Activated CD8-positive, alpha-beta T cell treated with anti-CD3 and anti-CD28 coated beads for 36 hours (primary cell): ENCODE measurements at regions not wholly inside any gene's neighbourhood (a gene's known extent, or its start where the extent isn't known, plus 50 kb on each side); places are given as distances from the start of the nearest gene placed in this dataset.

Source experiments
- ATAC-seq: fragments of 200-7000 bp; cut with Tn5 transposase; one replicate; pipeline ENCODE4 v1.10.0; 2021; ENCODE audit warnings: mild to moderate bottlenecking, moderate library complexity
- CTCF ChIA-PET: fragments of 350-600 bp; sonication (Branson Sonifier 250); formaldehyde crosslinking; loops from one replicate; lab custom pipeline; 2021; ENCODE audit warnings: antibody characterized with exemption; lab: Charles Lee
- POLR2A ChIA-PET: fragments of 350-600 bp; sonication (Branson Sonifier 250); formaldehyde crosslinking; loops from one replicate; lab custom pipeline; 2021; ENCODE audit warnings: antibody characterized with exemption; lab: Charles Lee
- DNase-seq: peaks from one replicate; pipeline ENCODE4 v3.0.0-alpha.2; 2020
- H3K27ac Mint-ChIP-seq: one replicate; pipeline ENCODE4 v1.8.0; 2021; ENCODE audit warnings: mild to moderate bottlenecking, mixed read lengths
- H3K27me3 Mint-ChIP-seq: one replicate; pipeline ENCODE4 v1.8.0; 2021; ENCODE audit warnings: mixed read lengths
- H3K36me3 Mint-ChIP-seq: one replicate; pipeline ENCODE4 v1.8.0; 2021; ENCODE audit warnings: low read depth, mixed read lengths
- H3K4me1 Mint-ChIP-seq: one replicate; pipeline ENCODE4 v1.8.0; 2021; ENCODE audit warnings: low read depth, mixed read lengths
- H3K4me3 Mint-ChIP-seq: one replicate; pipeline ENCODE4 v1.8.0; 2021; ENCODE audit warnings: mild to moderate bottlenecking, moderate library complexity, mixed read lengths
- H3K9me3 Mint-ChIP-seq: one replicate; pipeline ENCODE4 v1.8.0; 2021; ENCODE audit warnings: mixed read lengths
- intact Hi-C: fragments of 100-400 bp; cut with micrococcal nuclease; formaldehyde crosslinking; loops from one replicate; pipeline ENCODE4 v1.10.0; 2022
- TF ChIP-seq, protein P1 (sequence below): fragments of 200-600 bp; IDR thresholded peaks from one replicate; pipeline ENCODE4 v1.8.0; 2022; ENCODE audit warnings: antibody characterized with exemption, mild to moderate bottlenecking

DNA sequence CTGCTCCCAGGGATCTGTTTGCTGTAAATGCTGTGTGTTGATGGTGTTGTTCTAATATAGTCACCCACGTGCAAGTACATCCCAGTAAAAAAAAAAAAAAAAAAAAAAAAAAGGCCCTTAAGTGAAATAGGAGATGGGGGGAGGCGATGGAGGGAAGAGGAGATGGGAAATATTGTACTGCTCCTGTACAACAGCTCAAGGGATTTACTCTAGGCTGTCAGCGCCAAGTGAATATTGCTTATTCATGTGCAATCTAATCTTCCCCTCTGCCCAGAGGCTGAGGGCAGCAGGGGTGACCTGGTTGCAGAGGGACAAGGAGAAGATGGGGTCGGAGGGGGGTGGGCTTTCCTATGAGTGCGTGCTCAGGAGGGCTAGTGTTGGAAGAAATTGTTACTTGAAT is 206.2 kb upstream of the CADM1 start:
- CTCF ChIA-PET: no interaction called here
- intact Hi-C loops: no loop called here
- Mint-ChIP-seq H3K4me1 (no peaks in the 10 kb centered on the region), H3K27ac (no peak overlapping the region), H3K36me3 (no peaks in the 10 kb centered on the region), H3K27me3 (no peaks in the 10 kb centered on the region), H3K9me3 (no peaks in the 10 kb centered on the region), H3K4me3 (no peak overlapping the region)
- TF ChIP-seq, protein P1, sequence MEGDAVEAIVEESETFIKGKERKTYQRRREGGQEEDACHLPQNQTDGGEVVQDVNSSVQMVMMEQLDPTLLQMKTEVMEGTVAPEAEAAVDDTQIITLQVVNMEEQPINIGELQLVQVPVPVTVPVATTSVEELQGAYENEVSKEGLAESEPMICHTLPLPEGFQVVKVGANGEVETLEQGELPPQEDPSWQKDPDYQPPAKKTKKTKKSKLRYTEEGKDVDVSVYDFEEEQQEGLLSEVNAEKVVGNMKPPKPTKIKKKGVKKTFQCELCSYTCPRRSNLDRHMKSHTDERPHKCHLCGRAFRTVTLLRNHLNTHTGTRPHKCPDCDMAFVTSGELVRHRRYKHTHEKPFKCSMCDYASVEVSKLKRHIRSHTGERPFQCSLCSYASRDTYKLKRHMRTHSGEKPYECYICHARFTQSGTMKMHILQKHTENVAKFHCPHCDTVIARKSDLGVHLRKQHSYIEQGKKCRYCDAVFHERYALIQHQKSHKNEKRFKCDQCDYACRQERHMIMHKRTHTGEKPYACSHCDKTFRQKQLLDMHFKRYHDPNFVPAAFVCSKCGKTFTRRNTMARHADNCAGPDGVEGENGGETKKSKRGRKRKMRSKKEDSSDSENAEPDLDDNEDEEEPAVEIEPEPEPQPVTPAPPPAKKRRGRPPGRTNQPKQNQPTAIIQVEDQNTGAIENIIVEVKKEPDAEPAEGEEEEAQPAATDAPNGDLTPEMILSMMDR: no peak
- DNase-seq (no peak), ATAC-seq (no peak)
- POLR2A ChIA-PET: no interaction called here

DNA sequence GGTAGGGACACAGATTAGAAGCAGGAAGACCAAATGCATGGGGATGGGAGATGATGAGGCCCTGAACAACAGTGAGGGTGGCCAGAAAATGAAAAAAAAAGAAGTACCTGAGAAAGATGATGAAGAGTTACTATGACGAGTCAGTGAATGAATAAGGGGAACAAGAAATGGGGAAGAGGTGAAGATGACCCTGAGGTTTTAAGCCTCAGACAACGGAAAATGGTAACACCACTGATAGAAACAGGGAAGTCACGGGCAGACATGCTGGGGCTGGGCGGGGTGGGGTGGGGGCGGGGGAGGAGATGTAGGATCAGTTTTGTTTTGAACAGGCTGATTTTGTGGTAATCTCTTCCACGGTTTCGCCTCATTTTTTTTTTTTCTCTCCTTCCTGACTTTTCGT is 205.1 kb upstream of the CADM1 start:
- ATAC-seq (no peak), DNase-seq (no peak)
- H3K27ac Mint-ChIP-seq: no peak overlapping the region
- CTCF ChIA-PET: no interaction called here
- H3K4me3 Mint-ChIP-seq: no peak overlapping the region
- H3K9me3 Mint-ChIP-seq: peaks cover 2% of the 10 kb centered on the region
- TF ChIP-seq, protein P1: no peak
- POLR2A ChIA-PET: no interaction called here
- no peaks in the 10 kb centered on the region for H3K36me3 Mint-ChIP-seq
- intact Hi-C loops: no loop called here
- no peaks in the 10 kb centered on the region for H3K27me3 Mint-ChIP-seq
- H3K4me1 Mint-ChIP-seq: no peaks in the 10 kb centered on the region

DNA sequence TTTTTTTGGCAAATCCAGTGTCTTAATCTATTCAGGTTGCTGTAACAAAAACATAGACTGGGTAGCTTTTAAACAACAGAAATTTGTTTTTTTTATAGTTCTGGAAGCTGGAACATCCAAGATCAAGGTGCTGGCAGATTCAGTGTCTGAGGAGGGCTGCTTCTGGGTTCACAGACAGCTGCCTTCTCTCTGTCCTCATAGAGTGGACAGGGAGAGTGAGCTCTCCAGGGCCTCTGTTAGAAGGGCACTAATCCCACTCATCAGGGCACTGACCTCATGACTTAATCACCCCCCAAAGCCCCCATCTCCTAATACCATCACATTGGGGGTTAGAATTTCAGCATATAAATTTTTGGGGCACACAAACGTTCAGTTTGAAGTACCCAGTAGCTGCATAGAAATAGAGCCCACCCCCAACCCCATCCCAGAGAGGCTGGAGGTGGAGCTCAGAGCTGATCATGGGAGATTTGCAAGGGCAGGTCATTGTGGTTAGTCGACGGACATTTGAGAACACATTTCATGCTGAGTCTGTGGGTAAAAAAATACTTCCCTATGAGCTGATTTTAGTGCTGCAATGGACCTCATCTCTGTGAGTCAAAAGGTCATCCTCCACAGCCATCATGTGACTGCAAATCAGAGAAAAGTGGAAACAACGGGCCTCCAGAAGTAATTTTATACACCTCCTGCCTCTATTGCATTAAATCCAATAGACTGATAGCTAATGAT is 203.1 kb upstream of the CADM1 start:
- TF ChIP-seq, protein P1: no peak
- Mint-ChIP-seq H3K27ac (no peak overlapping the region), H3K36me3 (no peaks in the 10 kb centered on the region), H3K9me3 (peaks cover 4% of the 10 kb centered on the region), H3K4me3 (no peak overlapping the region), H3K27me3 (no peaks in the 10 kb centered on the region), H3K4me1 (no peaks in the 10 kb centered on the region)
- CTCF ChIA-PET: interaction anchor here (1.0 kb wide), 1 partner anchor 61 kb away, joined by 5 read pairs; no protein-coding TSS in a partner anchor
- intact Hi-C loops: no loop called here
- POLR2A ChIA-PET: no interaction called here
- no peak for ATAC-seq
- no peak for DNase-seq

DNA sequence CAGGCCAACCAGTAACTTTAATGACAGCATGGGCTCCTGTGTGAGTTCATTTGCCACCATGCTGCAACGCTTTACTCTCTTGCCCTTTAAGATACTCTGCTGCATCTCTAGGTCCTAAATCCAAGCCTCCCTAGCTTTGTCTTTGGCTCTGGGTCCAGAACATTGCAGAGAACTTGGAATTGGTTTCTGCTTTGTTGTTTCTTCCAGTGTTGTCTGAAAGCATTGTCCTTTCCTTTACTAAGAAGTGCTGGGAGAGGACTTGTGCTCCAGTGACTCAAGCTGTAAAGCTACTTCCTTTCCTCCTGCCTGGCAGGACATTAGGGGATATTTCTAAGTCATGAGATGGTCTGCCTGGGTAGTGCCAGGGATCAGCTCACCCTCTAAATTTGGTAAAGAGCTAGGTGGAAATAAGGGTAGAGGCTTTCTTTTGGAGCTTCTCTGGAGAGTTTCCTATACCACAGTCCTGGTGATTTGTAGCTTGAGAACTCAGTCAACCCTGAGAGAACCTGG is 202.5 kb upstream of the CADM1 start:
- ATAC-seq (no peak), DNase-seq (no peak)
- Mint-ChIP-seq H3K4me1 (no peaks in the 10 kb centered on the region), H3K9me3 (peaks cover 4% of the 10 kb centered on the region), H3K36me3 (no peaks in the 10 kb centered on the region), H3K27me3 (no peaks in the 10 kb centered on the region), H3K27ac (no peak overlapping the region), H3K4me3 (no peak overlapping the region)
- TF ChIP-seq, protein P1: no peak
- ChIA-PET CTCF (no interaction called here), POLR2A (no interaction called here)
- intact Hi-C loops: no loop called here

DNA sequence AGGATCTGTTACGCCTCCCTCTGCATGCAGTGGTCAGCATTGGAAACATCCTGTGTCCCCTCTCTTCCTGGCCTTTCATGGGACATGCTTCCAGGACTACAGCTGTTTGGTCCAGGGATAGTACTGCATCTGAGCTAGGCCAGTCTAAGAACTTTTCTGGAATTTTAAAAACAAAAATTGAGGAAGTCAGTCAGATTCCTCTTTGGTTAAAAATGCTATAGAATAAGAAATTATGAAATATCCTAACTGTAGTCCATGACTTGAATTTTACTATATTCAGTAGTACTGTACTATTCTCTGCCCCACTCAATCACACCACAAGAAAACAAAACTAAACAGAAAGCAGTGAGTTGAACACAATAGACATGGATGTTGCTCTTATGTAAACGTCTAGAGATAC is 201.0 kb upstream of the CADM1 start:
- H3K36me3 Mint-ChIP-seq: no peaks in the 10 kb centered on the region
- POLR2A ChIA-PET: no interaction called here
- no peaks in the 10 kb centered on the region for H3K27me3 Mint-ChIP-seq
- H3K4me3 Mint-ChIP-seq: no peak overlapping the region
- H3K27ac Mint-ChIP-seq: no peak overlapping the region
- DNase-seq (no peak), ATAC-seq (no peak)
- peaks cover 4% of the 10 kb centered on the region for H3K9me3 Mint-ChIP-seq
- CTCF ChIA-PET: no interaction called here
- intact Hi-C loops: no loop called here
- TF ChIP-seq, protein P1: no peak
- no peaks in the 10 kb centered on the region for H3K4me1 Mint-ChIP-seq
